IMR-90 (cell line): ENCODE measurements at regions not wholly inside any gene's neighbourhood (a gene's known extent, or its start where the extent isn't known, plus 50 kb on each side); places are given as distances from the start of the nearest gene placed in this dataset.

Experiments used
- ATAC-seq: fragments of 200-7000 bp; cut with Tn5 transposase; 2 replicates; pipeline ENCODE4 v1.9.1; 2020; ENCODE audit warnings: low read depth, mild to moderate bottlenecking, moderate library complexity
- BruUV-seq: library from RNA; stranded (reverse); fragments of 400-500 nt; replicated peaks from 2 replicates; lab custom pipeline; 2021; lab: Mats Ljungman, UMichigan
- CTCF ChIA-PET: fragments of 300-600 bp; formaldehyde crosslinking; extraction: SDS; loops from one replicate; lab custom pipeline; 2021; ENCODE audit warnings: antibody characterized with exemption; lab: Yijun Ruan, JAX
- POLR2A ChIA-PET: fragments of 300-600 bp; sonication (Branson Sonifier 250); formaldehyde crosslinking; loops from one replicate; lab custom pipeline; 2022; ENCODE audit warnings: antibody characterized with exemption; ENCODE audit not compliant: unreplicated experiment; lab: Charles Lee
- DNase-seq: peaks from one replicate; pipeline ENCODE4 v3.0.0; 2013
- H2AFZ ChIP-seq: replicated peaks from 2 replicates; pipeline ENCODE3; 2013; ENCODE audit warnings: low read length, mild to moderate bottlenecking; ENCODE audit not compliant: poor library complexity
- H2AK5ac ChIP-seq: 2 replicates; pipeline ENCODE4 v1.6.1; 2013; ENCODE audit warnings: low read depth, low read length, inconsistent platforms
- H2AK9ac ChIP-seq: replicated peaks from 2 replicates; pipeline ENCODE3; 2013; ENCODE audit warnings: mild to moderate bottlenecking, low read depth, low read length, moderate library complexity; ENCODE audit not compliant: poor library complexity
- H2BK120ac ChIP-seq: 2 replicates; pipeline ENCODE4 v1.6.1; 2013; ENCODE audit warnings: low read depth, low read length, inconsistent platforms
- H2BK15ac ChIP-seq: 3 replicates; pipeline ENCODE4 v1.6.1; 2013; ENCODE audit warnings: low read depth, low read length, inconsistent platforms
- H2BK20ac ChIP-seq: 2 replicates; pipeline ENCODE4 v1.6.1; 2013; ENCODE audit warnings: low read depth, mild to moderate bottlenecking, inconsistent platforms, low read length, moderate library complexity
- H2BK5ac ChIP-seq: 2 replicates; pipeline ENCODE4 v1.6.1; 2013; ENCODE audit warnings: mild to moderate bottlenecking, low read depth, low read length, inconsistent platforms; ENCODE audit not compliant: poor library complexity, severe bottlenecking
- H3K14ac ChIP-seq: replicated peaks from 2 replicates; pipeline ENCODE4 v1.6.1; 2013; ENCODE audit warnings: low read depth, low read length, inconsistent platforms
- H3K18ac ChIP-seq: 2 replicates; pipeline ENCODE4 v1.6.1; 2013; ENCODE audit warnings: low read depth, low read length, control low read depth
- H3K23ac ChIP-seq: 2 replicates; pipeline ENCODE4 v1.6.1; 2013; ENCODE audit warnings: low read depth, low read length, inconsistent platforms
- H3K27ac ChIP-seq: 2 replicates; pipeline ENCODE4 v1.5.1; 2013; ENCODE audit warnings: mild to moderate bottlenecking, control low read depth, low read length; ENCODE audit not compliant: insufficient read depth
- H3K27me3 ChIP-seq: 2 replicates; pipeline ENCODE4 v1.6.1; 2013; ENCODE audit warnings: low read length; ENCODE audit not compliant: control insufficient read depth, insufficient read depth
- H3K36me3 ChIP-seq: 2 replicates; pipeline ENCODE4 v1.6.1; 2013; ENCODE audit warnings: low read length, mixed read lengths; ENCODE audit not compliant: control insufficient read depth, insufficient read depth
- H3K4ac ChIP-seq: 2 replicates; pipeline ENCODE4 v1.6.1; 2013; ENCODE audit warnings: low read depth, low read length, inconsistent platforms
- H3K4me1 ChIP-seq: 2 replicates; pipeline ENCODE4 v1.6.1; 2013; ENCODE audit warnings: low read length, mixed read lengths; ENCODE audit not compliant: control insufficient read depth, insufficient read depth
- H3K4me2 ChIP-seq: 2 replicates; pipeline ENCODE4 v1.6.1; 2013; ENCODE audit warnings: low read depth, mild to moderate bottlenecking, control low read depth, low read length, moderate library complexity
- H3K4me3 ChIP-seq: 2 replicates; pipeline ENCODE4 v1.5.1; 2013; ENCODE audit warnings: low read depth, mild to moderate bottlenecking, control low read depth, low read length, moderate library complexity; ENCODE audit not compliant: insufficient read depth
- H3K56ac ChIP-seq: 2 replicates; pipeline ENCODE4 v1.6.1; 2013; ENCODE audit warnings: low read length, inconsistent platforms; ENCODE audit not compliant: insufficient read depth; ENCODE audit errors: extremely low read depth
- H3K79me1 ChIP-seq, 2 experiments: 2 replicates each; pipeline ENCODE4 v1.6.1; 2013; ENCODE audit warnings: low read length in 2 of 2, inconsistent platforms in 1 of 2, low read depth in 1 of 2
- H3K9ac ChIP-seq: 2 replicates; pipeline ENCODE4 v1.6.1; 2013; ENCODE audit warnings: low read depth, low read length, control low read depth
- H3K9me1 ChIP-seq: 2 replicates; pipeline ENCODE4 v1.6.1; 2013; ENCODE audit warnings: low read length, inconsistent platforms; ENCODE audit not compliant: insufficient read depth
- H3K9me3 ChIP-seq: 2 replicates; pipeline ENCODE4 v1.6.1; 2013; ENCODE audit warnings: low read length; ENCODE audit not compliant: control insufficient read depth, insufficient read depth
- H4K20me1 ChIP-seq: 2 replicates; pipeline ENCODE4 v1.6.1; 2013; ENCODE audit warnings: low read length, inconsistent platforms; ENCODE audit not compliant: insufficient read depth
- H4K5ac ChIP-seq: 2 replicates; pipeline ENCODE4 v1.6.1; 2013; ENCODE audit warnings: mild to moderate bottlenecking, low read depth, low read length, control low read depth
- H4K8ac ChIP-seq, 2 experiments: 2 replicates each; pipeline ENCODE4 v1.6.1; 2013; ENCODE audit warnings: low read depth in 2 of 2, low read length in 2 of 2, control low read depth in 1 of 2, inconsistent platforms in 1 of 2
- H4K91ac ChIP-seq: 2 replicates; pipeline ENCODE4 v1.6.1; 2013; ENCODE audit warnings: low read depth, low read length, inconsistent platforms; ENCODE audit not compliant: insufficient read depth
- BHLHE40 ChIP-seq: fragments of 150-350 bp; IDR thresholded peaks from 2 replicates; pipeline ENCODE4 v1.6.1; 2016; ENCODE audit warnings: mild to moderate bottlenecking, low read depth, low read length
- CEBPB ChIP-seq: IDR thresholded peaks from 2 replicates; pipeline ENCODE4 v1.6.1; 2012; ENCODE audit warnings: low read depth, low read length, improper control_type of control experiment
- CHD1 ChIP-seq: IDR thresholded peaks from 2 replicates; pipeline ENCODE4 v1.6.1; 2012; ENCODE audit warnings: low read depth, low read length, improper control_type of control experiment
- CTCF ChIP-seq: conservative IDR thresholded peaks from 2 replicates; pipeline ENCODE4 v1.5.1; 2012; ENCODE audit warnings: mild to moderate bottlenecking, low read depth, low read length, improper control_type of control experiment
- NFE2L2 ChIP-seq: fragments of 150-350 bp; IDR thresholded peaks from 2 replicates; pipeline ENCODE4 v1.6.1; 2016; ENCODE audit warnings: low read depth, mild to moderate bottlenecking, low read length
- RAD21 ChIP-seq: IDR thresholded peaks from 2 replicates; pipeline ENCODE4 v1.6.1; 2012; ENCODE audit warnings: low read length, improper control_type of control experiment
- RCOR1 ChIP-seq: IDR thresholded peaks from 2 replicates; pipeline ENCODE4 v1.6.1; 2012; ENCODE audit warnings: mild to moderate bottlenecking, low read length, improper control_type of control experiment; ENCODE audit not compliant: insufficient replicate concordance
- RFX5 ChIP-seq: IDR thresholded peaks from 2 replicates; pipeline ENCODE4 v1.8.0; 2012; ENCODE audit warnings: low read depth, mild to moderate bottlenecking, low read length, moderate library complexity
- WGBS, 2 experiments: methylation state at CpG; one replicate each; pipeline versions ENCODE4 v1.1.5 to v1.1.7; 2013; ENCODE audit warnings: missing lambda C conversion rate in 2 of 2; ENCODE audit not compliant: insufficient read length in 1 of 2; ENCODE audit errors: extremely low coverage in 2 of 2; 5-methylcytosine and 5-hydroxymethylcytosine counted together
- dilution Hi-C: fragments of 300-500 bp; cut with HindIII; formaldehyde crosslinking; loops from one replicate; pipeline ENCODE4 v1.14.3; 2018; ENCODE audit warnings: low sequenced_read_pairs; ENCODE audit not compliant: unreplicated experiment
- in situ Hi-C: fragments of 300-500 bp; cut with MboI; formaldehyde crosslinking; loops from 3 replicates; pipeline ENCODE4 v1.14.3; 2019; ENCODE audit warnings: low sequenced_read_pairs, inconsistent platforms, mixed read lengths
- intact Hi-C: fragments of 100-400 bp; cut with micrococcal nuclease; formaldehyde crosslinking; loops from 2 replicates; pipeline ENCODE4 v1.10.0; 2022

DNA sequence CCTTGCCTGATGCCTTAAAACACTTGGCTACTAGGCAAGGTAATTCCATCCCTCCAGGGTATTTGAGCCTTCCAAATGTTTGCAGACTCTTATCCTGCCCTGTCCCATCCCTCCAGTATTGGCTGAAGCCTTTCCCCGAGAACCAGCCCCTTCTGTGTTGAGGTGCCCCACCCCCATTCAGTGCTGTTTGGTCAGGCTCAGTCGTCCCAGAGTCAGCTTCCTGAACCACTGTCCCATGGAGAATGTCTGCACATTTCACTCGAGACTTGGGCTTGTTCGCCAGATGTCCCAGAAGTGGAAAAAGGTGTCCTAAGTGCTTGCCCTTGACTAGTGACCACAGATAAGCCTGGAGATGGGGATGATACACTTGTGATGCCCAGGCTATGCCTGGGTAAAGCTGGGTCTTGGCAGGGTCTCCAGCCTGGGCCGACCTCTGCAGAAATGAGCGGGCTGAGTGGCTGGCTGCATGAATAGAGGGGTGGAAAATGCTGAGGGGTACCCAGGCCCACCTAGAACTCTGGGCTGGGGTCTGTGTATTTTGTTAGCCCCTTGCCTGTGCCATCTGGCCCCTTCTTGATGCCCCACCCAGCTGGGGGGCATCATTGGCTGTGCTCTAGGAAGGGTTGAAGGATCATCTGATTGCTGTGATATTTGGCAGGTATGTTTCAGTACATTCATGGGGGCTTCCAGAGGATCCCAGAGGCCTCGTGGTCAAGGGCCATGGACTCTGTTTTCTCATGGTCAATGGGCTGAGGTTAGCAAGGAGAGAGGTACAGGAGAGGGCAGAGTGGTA is 178.4 kb downstream of the MACROH2A1 start:
- TF ChIP-seq RAD21 (no peak), CTCF (no peak), CHD1 (no peak), NFE2L2 (no peak), CEBPB (no peak), RCOR1 (no peak), RFX5 (no peak), BHLHE40 (no peak)
- no peak overlapping the region for H3K23ac ChIP-seq
- no peak overlapping the region for H3K18ac ChIP-seq
- POLR2A ChIA-PET: no interaction called here
- H3K9ac ChIP-seq: no peak overlapping the region
- H3K9me1 ChIP-seq: peaks cover 7% of the 10 kb centered on the region; the same call in 1 of the 2 replicates
- peaks cover 5% of the 10 kb centered on the region; the same call in 1 of the 2 replicates for H3K27me3 ChIP-seq
- H3K9me3 ChIP-seq: no peaks in the 10 kb centered on the region
- no peak overlapping the region for H3K4me3 ChIP-seq
- H4K91ac ChIP-seq: no peak overlapping the region
- CTCF ChIA-PET: interaction anchor here (0.6 kb wide), 1 partner anchor 186 kb away, joined by 3 read pairs; no protein-coding TSS in a partner anchor
- no TSS peak for BruUV-seq
- no peak overlapping the region for H4K5ac ChIP-seq
- no peak overlapping the region for H4K8ac ChIP-seq
- H3K4me1 ChIP-seq: peaks cover 3% of the 10 kb centered on the region
- H2BK20ac ChIP-seq: no peak overlapping the region; the same call in 1 of the 2 replicates
- no peak overlapping the region for H3K14ac ChIP-seq
- H4K20me1 ChIP-seq: no peaks in the 10 kb centered on the region
- no peak overlapping the region for H3K4me2 ChIP-seq
- H2BK15ac ChIP-seq: peak overlapping the region; percentile 64; the same call in 1 of the 3 replicates
- dilution Hi-C loops: no loop called here
- H3K56ac ChIP-seq: no peak overlapping the region
- intact Hi-C loops: no loop called here
- peaks cover 0 to 4% of the 10 kb centered on the region in 2 experiments; a peak in 1 of 4 replicates for H3K79me1 ChIP-seq
- no peak overlapping the region for H2AK9ac ChIP-seq
- H2AFZ ChIP-seq: no peak overlapping the region
- H3K27ac ChIP-seq: no peak overlapping the region
- peak overlapping the region; percentile 62; the same call in 1 of the 2 replicates for H2AK5ac ChIP-seq
- no peak overlapping the region for H2BK5ac ChIP-seq
- ATAC-seq (no peak), DNase-seq (no peak)
- no peaks in the 10 kb centered on the region for H3K36me3 ChIP-seq
- H3K4ac ChIP-seq: no peak overlapping the region
- no peak overlapping the region for H2BK120ac ChIP-seq
- in situ Hi-C loops: no loop called here
- 87% methylated on average over 5 of the region's 7 CpGs; no CpG with 5 or more reads in 1 of the 2 experiments for WGBS, 2 experiments
